ENCODE measurements at regions not wholly inside any gene's neighbourhood (a gene's known extent, or its start where the extent isn't known, plus 50 kb on each side); places are given as distances from the start of the nearest gene placed in this dataset.

DNA sequence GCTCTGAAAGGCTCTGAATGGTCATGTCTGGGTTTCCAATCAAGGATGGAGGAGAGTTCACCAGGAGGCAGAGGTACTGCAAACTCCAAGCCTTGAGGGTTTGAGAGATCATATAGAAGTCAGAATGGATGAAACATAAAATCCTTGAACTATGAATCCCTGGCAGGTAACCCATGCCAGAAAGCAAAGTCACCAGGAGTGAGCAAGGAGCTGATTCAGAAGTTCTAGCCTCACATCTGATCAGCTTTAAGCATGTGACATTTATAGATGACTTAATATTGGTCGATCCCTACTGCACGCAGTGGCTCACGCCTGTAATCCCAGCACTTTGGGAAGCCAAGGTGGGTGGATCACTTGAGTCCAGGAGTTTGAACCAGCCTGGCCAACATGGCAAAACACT lies 126.1 kb upstream of the MED13L start:
- DNase-seq (ENCODE audit: low spot score) (no peak), ATAC-seq (ENCODE audit: low FRiP score) (no peak)
- TF ChIP-seq, protein P1, sequence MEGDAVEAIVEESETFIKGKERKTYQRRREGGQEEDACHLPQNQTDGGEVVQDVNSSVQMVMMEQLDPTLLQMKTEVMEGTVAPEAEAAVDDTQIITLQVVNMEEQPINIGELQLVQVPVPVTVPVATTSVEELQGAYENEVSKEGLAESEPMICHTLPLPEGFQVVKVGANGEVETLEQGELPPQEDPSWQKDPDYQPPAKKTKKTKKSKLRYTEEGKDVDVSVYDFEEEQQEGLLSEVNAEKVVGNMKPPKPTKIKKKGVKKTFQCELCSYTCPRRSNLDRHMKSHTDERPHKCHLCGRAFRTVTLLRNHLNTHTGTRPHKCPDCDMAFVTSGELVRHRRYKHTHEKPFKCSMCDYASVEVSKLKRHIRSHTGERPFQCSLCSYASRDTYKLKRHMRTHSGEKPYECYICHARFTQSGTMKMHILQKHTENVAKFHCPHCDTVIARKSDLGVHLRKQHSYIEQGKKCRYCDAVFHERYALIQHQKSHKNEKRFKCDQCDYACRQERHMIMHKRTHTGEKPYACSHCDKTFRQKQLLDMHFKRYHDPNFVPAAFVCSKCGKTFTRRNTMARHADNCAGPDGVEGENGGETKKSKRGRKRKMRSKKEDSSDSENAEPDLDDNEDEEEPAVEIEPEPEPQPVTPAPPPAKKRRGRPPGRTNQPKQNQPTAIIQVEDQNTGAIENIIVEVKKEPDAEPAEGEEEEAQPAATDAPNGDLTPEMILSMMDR (IDR thresholded peaks at IDR 0.05), result no peak

GRCh38 chr12:116404247-116404646 lies 126.8 kb upstream of the MED13L start:
- no peak for ATAC-seq (ENCODE audit: low FRiP score)
- no peak for DNase-seq (ENCODE audit: low spot score)

DNA sequence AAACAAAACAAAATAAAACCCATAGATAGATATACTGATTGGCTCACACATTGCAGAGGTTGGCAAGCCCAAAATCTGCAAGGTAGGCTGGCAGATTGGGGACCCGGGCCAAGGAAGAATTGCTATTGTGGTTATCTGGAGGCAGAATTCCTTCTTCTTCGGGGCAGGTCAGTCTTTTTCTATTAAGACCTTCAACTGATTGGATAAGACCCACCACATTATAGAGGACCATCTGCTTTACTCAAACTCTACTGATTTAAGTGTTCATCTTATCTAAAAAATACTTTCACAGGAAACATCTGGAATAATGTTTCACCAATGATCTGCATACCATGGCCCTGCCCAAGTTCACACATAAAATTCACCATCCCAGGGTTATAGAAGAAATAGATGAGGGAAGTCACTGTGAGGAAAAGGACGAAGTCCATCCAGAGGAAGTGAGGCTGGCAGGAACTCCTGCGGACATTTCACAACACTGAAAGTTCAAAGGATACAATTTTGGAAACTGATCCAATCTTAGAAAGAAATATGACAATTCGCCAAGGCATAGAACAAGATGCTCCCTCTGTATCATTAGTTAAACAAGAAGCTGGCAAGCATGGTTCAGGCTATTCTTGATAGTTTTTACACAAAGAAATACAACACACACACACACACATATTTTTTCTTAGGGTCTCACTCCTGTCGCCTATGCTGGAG lies 127.6 kb upstream of the MED13L start:
- TF ChIP-seq, protein P1 (IDR thresholded peaks at IDR 0.05), result no peak
- ATAC-seq (ENCODE audit: low FRiP score) (no peak), DNase-seq (ENCODE audit: low spot score) (no peak)

More at GRCh38 chr12:116404247-116404646, 126.8 kb upstream of the MED13L start:
- TF ChIP-seq, protein P1 (IDR thresholded peaks at IDR 0.05), result no peak

- TF ChIP-seq, protein P1 (IDR thresholded peaks at IDR 0.05), result no peak
- ATAC-seq (ENCODE audit: low FRiP score) (peak; percentile 29), DNase-seq (ENCODE audit: low spot score) (peak; percentile 71)
Measured at GRCh38 chr12:116406529-116406928, 129.0 kb upstream of the MED13L start.

- ATAC-seq (ENCODE audit: low FRiP score), result no peak
- DNase-seq (ENCODE audit: low spot score), result no peak
- TF ChIP-seq, protein P1 (IDR thresholded peaks at IDR 0.05), result no peak
Measured at GRCh38 chr12:116408489-116409250, 131.2 kb upstream of the MED13L start.

DNA sequence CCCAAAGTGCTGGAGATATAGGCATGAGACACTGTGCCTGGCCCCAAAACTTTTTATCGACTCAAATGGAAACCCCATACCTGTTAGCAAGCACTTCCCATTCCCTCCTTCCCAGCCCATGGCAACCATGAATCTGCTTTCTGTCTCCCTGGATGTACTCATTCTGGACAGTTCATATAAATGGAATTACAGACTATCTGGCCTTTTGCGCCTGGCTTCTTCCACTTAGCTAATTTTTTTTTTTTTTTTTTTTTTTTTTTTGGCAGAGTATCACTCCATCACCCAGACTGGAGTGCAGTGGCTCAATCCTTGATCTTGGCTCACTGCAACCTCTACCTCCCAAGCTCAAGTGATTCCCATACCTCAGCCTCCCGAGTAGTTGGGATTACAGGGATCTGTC lies 134.5 kb upstream of the MED13L start:
- ATAC-seq (ENCODE audit: low FRiP score) (no peak), DNase-seq (ENCODE audit: low spot score) (no peak)
- TF ChIP-seq, protein P1 (IDR thresholded peaks at IDR 0.05), result no peak

GRCh38 chr12:116414891-116415290 lies 137.4 kb upstream of the MED13L start:
- ATAC-seq (ENCODE audit: low FRiP score) (no peak), DNase-seq (ENCODE audit: low spot score) (no peak)
- TF ChIP-seq, protein P1 (IDR thresholded peaks at IDR 0.05), result no peak

All from omental fat pad (tissue), 3 donors.